Kidney (tissue), 13 donors: ENCODE measurements at regions not wholly inside any gene's neighbourhood (a gene's known extent, or its start where the extent isn't known, plus 50 kb on each side); places are given as distances from the start of the nearest gene placed in this dataset.
A peak's percentile ranks its signal among the peaks of the same experiment; 100 is the strongest.

ENCODE experiments used
- DNase-seq, 5 donors: peaks; one replicate each; pipeline ENCODE4 v3.0.0-alpha.2; 2013 to 2020
- FAIRE-seq: peaks from 2 replicates; lab custom pipeline; 2012; peaks lifted over from hg19 to GRCh38; lab: Jason Lieb, UNC
- H3K27ac ChIP-seq, 2 donors: one replicate each; pipeline ENCODE4 v1.7.0; 2013; ENCODE audit warnings: low read depth in 2 of 2, low read length in 2 of 2, inconsistent platforms in 1 of 2
- H3K27me3 ChIP-seq: one replicate; pipeline ENCODE4 v1.7.1; 2013; ENCODE audit warnings: low read length, inconsistent platforms; ENCODE audit not compliant: control insufficient read depth, insufficient read depth
- H3K36me3 ChIP-seq, 3 donors: one replicate each; pipeline versions ENCODE4 v1.7.0 to v1.7.1; 2013; ENCODE audit warnings: low read length in 3 of 3, control low read depth in 1 of 3, inconsistent platforms in 1 of 3; ENCODE audit not compliant: insufficient read depth in 3 of 3, control insufficient read depth in 2 of 3
- H3K4me1 ChIP-seq, 3 donors: one replicate each; pipeline versions ENCODE4 v1.7.0 to v1.7.1; 2013; ENCODE audit warnings: low read length in 3 of 3, inconsistent platforms in 1 of 3, low read depth in 1 of 3; ENCODE audit not compliant: control insufficient read depth in 2 of 3, insufficient read depth in 2 of 3
- H3K4me3 ChIP-seq, 3 donors: one replicate each; pipeline versions ENCODE4 v1.7.0 to v1.8.1; 2013; ENCODE audit warnings: low read length in 3 of 3, control low read depth in 1 of 3, inconsistent platforms in 1 of 3
- H3K9ac ChIP-seq, 3 donors: one replicate each; pipeline versions ENCODE4 v1.7.0 to v1.7.1; 2013; ENCODE audit warnings: low read length in 3 of 3, control low read depth in 1 of 3, inconsistent platforms in 1 of 3
- H3K9me3 ChIP-seq, 3 donors: one replicate each; pipeline versions ENCODE4 v1.7.0 to v1.7.1; 2013; ENCODE audit warnings: low read length in 3 of 3, control low read depth in 1 of 3, inconsistent platforms in 1 of 3; ENCODE audit not compliant: control insufficient read depth in 2 of 3, insufficient read depth in 1 of 3
- intact Hi-C: fragments of 100-400 bp; cut with DNase I; formaldehyde crosslinking; loops from one replicate; pipeline ENCODE4 v1.11.1; 2022
- TF ChIP-seq, protein P1 (sequence below): IDR thresholded peaks from 3 replicates; pipeline ENCODE4 v1.5.1; 2012; ENCODE audit warnings: mild to moderate bottlenecking, moderate library complexity, borderline replicate concordance; ENCODE audit not compliant: insufficient read depth; ENCODE audit errors: extremely low read depth
- donor health status: control.
- donor health status: control.
- donor health status: control.
- donor health status: control.
- donor health status: control.
- donor health status: DM: yes; HTN: yes; CAD: no.
- donor health status: Normal renal cell carcinoma (clear cell type).

DNA sequence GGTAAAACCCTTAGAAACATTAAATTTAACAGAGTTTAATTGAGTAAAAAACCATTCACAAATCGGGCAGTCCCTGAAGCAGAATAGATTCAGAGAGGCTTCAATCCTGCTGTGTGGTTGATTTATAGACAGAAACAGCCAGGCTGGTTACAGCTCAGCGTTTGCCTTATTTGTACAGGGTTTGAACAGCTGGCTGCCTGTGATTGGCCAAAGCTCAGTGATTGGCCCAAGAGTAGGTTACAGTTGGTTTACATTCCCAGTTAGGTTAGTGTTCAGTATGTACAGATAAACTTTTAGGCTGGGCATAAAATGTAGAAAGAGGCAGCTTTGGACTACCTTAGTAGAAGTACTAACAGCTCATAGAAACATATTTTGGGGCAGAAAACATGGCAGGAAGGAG is 210.4 kb upstream of the ELAC2 start:
- Histone ChIP-seq H3K9me3 (no peaks in the 10 kb centered on the region), H3K4me3 (no peak overlapping the region), H3K27me3 (no peaks in the 10 kb centered on the region), H3K27ac (no peak overlapping the region), H3K4me1 (no peaks in the 10 kb centered on the region), H3K36me3 (no peaks in the 10 kb centered on the region), H3K9ac (no peak overlapping the region)
- intact Hi-C loops, result no loop called here
- TF ChIP-seq, protein P1, sequence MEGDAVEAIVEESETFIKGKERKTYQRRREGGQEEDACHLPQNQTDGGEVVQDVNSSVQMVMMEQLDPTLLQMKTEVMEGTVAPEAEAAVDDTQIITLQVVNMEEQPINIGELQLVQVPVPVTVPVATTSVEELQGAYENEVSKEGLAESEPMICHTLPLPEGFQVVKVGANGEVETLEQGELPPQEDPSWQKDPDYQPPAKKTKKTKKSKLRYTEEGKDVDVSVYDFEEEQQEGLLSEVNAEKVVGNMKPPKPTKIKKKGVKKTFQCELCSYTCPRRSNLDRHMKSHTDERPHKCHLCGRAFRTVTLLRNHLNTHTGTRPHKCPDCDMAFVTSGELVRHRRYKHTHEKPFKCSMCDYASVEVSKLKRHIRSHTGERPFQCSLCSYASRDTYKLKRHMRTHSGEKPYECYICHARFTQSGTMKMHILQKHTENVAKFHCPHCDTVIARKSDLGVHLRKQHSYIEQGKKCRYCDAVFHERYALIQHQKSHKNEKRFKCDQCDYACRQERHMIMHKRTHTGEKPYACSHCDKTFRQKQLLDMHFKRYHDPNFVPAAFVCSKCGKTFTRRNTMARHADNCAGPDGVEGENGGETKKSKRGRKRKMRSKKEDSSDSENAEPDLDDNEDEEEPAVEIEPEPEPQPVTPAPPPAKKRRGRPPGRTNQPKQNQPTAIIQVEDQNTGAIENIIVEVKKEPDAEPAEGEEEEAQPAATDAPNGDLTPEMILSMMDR, result no peak
- FAIRE-seq (no peak), DNase-seq (no peak)

- Histone ChIP-seq H3K27ac (no peak overlapping the region), H3K9me3 (no peaks in the 10 kb centered on the region), H3K36me3 (no peaks in the 10 kb centered on the region), H3K9ac (no peak overlapping the region), H3K4me1 (no peaks in the 10 kb centered on the region), H3K4me3 (no peak overlapping the region), H3K27me3 (no peaks in the 10 kb centered on the region)
- TF ChIP-seq, protein P1, result no peak
- intact Hi-C loops, result no loop called here
- DNase-seq, result peak in 2 of 5 donors; percentile 20 to 31
- no peak for FAIRE-seq
These were observed 205.1 kb upstream of the ELAC2 start for GRCh38 chr17:13222975-13223374.

DNA sequence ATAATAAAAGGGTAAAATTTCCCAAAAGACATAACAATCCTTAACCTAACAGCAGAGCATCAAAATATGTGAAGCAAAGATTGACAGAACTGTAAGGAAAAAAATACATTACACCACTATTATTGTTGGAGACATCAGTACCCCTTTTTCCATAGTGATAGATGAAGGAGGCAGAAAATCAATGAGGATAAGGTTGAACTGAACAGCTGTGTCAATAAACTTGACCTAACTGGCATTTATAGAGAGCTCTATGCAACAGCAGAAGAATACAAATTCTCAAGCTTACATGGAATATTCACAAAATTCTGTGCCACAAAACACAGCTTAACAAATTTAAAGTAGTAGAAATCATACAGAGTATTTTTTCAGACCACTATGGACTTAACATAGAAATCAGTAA is 195.0 kb upstream of the ELAC2 start:
- FAIRE-seq, result no peak
- TF ChIP-seq, protein P1, result no peak

GRCh38 chr17:13209081-13209480 is 191.3 kb upstream of the ELAC2 start:
- TF ChIP-seq, protein P1, result no peak
- no peak overlapping the region for H3K27ac ChIP-seq
- no peak overlapping the region for H3K4me3 ChIP-seq
- H3K4me1 ChIP-seq, result no peaks in the 10 kb centered on the region
- H3K36me3 ChIP-seq, result no peaks in the 10 kb centered on the region
- no peak overlapping the region for H3K9ac ChIP-seq
- FAIRE-seq (no peak), DNase-seq (no peak)
- intact Hi-C loops, result no loop called here
- H3K9me3 ChIP-seq, result peaks cover 0 to 3% (median 0%) of the 10 kb centered on the region in 3 donors
- H3K27me3 ChIP-seq, result no peaks in the 10 kb centered on the region

More for the DNA sequence above, 195.0 kb upstream of the ELAC2 start:
- H3K9ac ChIP-seq, result no peak overlapping the region
- no peaks in the 10 kb centered on the region for H3K36me3 ChIP-seq
- DNase-seq, result no peak
- H3K4me3 ChIP-seq, result no peak overlapping the region
- intact Hi-C loops, result no loop called here
- no peak overlapping the region for H3K27ac ChIP-seq
- no peaks in the 10 kb centered on the region for H3K27me3 ChIP-seq
- no peaks in the 10 kb centered on the region for H3K4me1 ChIP-seq
- H3K9me3 ChIP-seq, result peaks cover 0 to 3% (median 0%) of the 10 kb centered on the region in 3 donors
